ENCODE measurements at regions not wholly inside any gene's neighbourhood (a gene's known extent, or its start where the extent isn't known, plus 50 kb on each side); places are given as distances from the start of the nearest gene placed in this dataset.

- H3K4me3 ChIP-seq (ENCODE audit: low read depth, low read length), result no peak overlapping the region
- DNase-seq (ENCODE audit: low read depth), result no peak
- no peak for TF ChIP-seq CTCF (IDR thresholded peaks at IDR 0.05; ENCODE audit: control insufficient read depth, extremely low read depth, insufficient read depth)
These were observed 405.5 kb downstream of the KIF4B start for GRCh38 chr5:155418960-155419579.

GRCh38 chr5:155430192-155430591, 416.6 kb downstream of the KIF4B start:
- no peak for TF ChIP-seq CTCF (IDR thresholded peaks at IDR 0.05; ENCODE audit: control insufficient read depth, extremely low read depth, insufficient read depth)
- no peak overlapping the region for H3K4me3 ChIP-seq (ENCODE audit: low read depth, low read length)
- no peak for DNase-seq (ENCODE audit: low read depth)

- no peak for TF ChIP-seq CTCF (IDR thresholded peaks at IDR 0.05; ENCODE audit: control insufficient read depth, extremely low read depth, insufficient read depth)
- DNase-seq (ENCODE audit: low read depth), result no peak
- H3K4me3 ChIP-seq (ENCODE audit: low read depth, low read length), result no peak overlapping the region
These were observed 420.7 kb downstream of the KIF4B start for GRCh38 chr5:155434267-155434666.

- DNase-seq (ENCODE audit: low read depth), result no peak
These were observed 421.1 kb downstream of the KIF4B start for GRCh38 chr5:155434681-155435080.

GRCh38 chr5:155441849-155442248, 428.3 kb downstream of the KIF4B start:
- no peak for DNase-seq (ENCODE audit: low read depth)
- no peak for TF ChIP-seq CTCF (IDR thresholded peaks at IDR 0.05; ENCODE audit: control insufficient read depth, extremely low read depth, insufficient read depth)

More at GRCh38 chr5:155434681-155435080, 421.1 kb downstream of the KIF4B start:
- TF ChIP-seq CTCF (IDR thresholded peaks at IDR 0.05; ENCODE audit: control insufficient read depth, extremely low read depth, insufficient read depth), result no peak
- H3K4me3 ChIP-seq (ENCODE audit: low read depth, low read length), result no peak overlapping the region

DNA sequence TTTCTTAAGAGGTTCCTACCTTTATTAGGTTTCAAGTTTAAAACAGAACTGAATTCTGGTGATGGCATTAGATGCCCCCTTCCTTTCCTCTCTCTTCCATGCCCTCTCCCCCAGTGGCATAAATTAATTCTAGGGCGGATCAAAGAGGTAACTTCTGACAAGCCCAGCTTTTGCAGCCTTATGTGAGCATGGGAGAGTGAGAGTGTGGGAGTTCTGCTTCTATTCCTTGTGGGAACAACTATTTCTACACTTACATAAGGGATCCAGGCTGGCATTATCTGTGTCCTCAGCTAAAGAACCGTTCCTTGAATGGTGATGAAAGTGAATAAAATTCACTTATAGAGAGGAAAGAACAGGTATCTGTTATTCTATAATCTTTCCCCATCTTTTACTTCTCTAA, 437.6 kb downstream of the KIF4B start:
- TF ChIP-seq CTCF (IDR thresholded peaks at IDR 0.05; ENCODE audit: control insufficient read depth, extremely low read depth, insufficient read depth), result no peak
- H3K4me3 ChIP-seq (ENCODE audit: low read depth, low read length), result no peak overlapping the region
- no peak for DNase-seq (ENCODE audit: low read depth)

More at GRCh38 chr5:155441849-155442248, 428.3 kb downstream of the KIF4B start:
- no peak overlapping the region for H3K4me3 ChIP-seq (ENCODE audit: low read depth, low read length)

Measured in LNCaP clone FGC (cell line).